SK-N-SH (cell line): ENCODE measurements at regions not wholly inside any gene's neighbourhood (a gene's known extent, or its start where the extent isn't known, plus 50 kb on each side); places are given as distances from the start of the nearest gene placed in this dataset.

ENCODE experiments used
- CTCF ChIA-PET: fragments of 300-600, 350-600 bp; formaldehyde crosslinking; extraction: SDS; loops from one replicate; lab custom pipeline; 2021; lab: Yijun Ruan, JAX
- POLR2A ChIA-PET: fragments of 350-600 bp; sonication (Branson Sonifier 250); formaldehyde crosslinking; extraction: SDS; loops from one replicate; lab custom pipeline; 2020; ENCODE audit warnings: antibody characterized with exemption, inconsistent platforms; lab: Yijun Ruan, JAX
- DNase-seq: peaks from one replicate; pipeline ENCODE4 v3.0.0; 2012
- H2AFZ ChIP-seq: fragments of 200-600 bp; sonication (generic); 2 replicates; pipeline ENCODE4 v1.8.1; 2016; ENCODE audit warnings: antibody characterized with exemption, mild to moderate bottlenecking, low read depth
- H3F3A ChIP-seq: fragments of 200-600 bp; sonication (generic); replicated peaks from 2 replicates; pipeline ENCODE3; 2016; ENCODE audit warnings: antibody characterized with exemption, mild to moderate bottlenecking; ENCODE audit not compliant: insufficient read depth
- H3K27ac ChIP-seq, 2 experiments: fragments of 200-500 bp in 1 of 2; fragments of 200-600 bp in 1 of 2; sonication (Bioruptor generic) in 1 of 2; sonication (generic), shearing (Covaris generic) in 1 of 2; 2 replicates each; pipeline versions ENCODE4 v1.5.1 to v1.6.1; 2014 to 2016; ENCODE audit warnings: low read depth in 2 of 2, inconsistent platforms in 1 of 2, low read length in 1 of 2, mild to moderate bottlenecking in 1 of 2, mixed read lengths in 1 of 2
- H3K27me3 ChIP-seq: fragments of 200-600 bp; sonication (generic), shearing (Covaris generic); 2 replicates; pipeline ENCODE4 v1.6.1; 2016; ENCODE audit warnings: mixed run types; ENCODE audit not compliant: insufficient read depth
- H3K36me3 ChIP-seq, 2 experiments: fragments of 200-500 bp in 1 of 2; fragments of 200-600 bp in 1 of 2; sonication (Bioruptor generic) in 1 of 2; sonication (generic) in 1 of 2; replicated peaks in 1 of 2; 2 replicates each; pipeline versions ENCODE3 to v1.5.1; 2014 to 2016; ENCODE audit warnings: low read length in 1 of 2, mild to moderate bottlenecking in 1 of 2; ENCODE audit not compliant: insufficient read depth in 2 of 2, control insufficient read depth in 1 of 2
- H3K4me1 ChIP-seq, 2 experiments: fragments of 200-500 bp in 1 of 2; fragments of 200-600 bp in 1 of 2; sonication (Bioruptor generic) in 1 of 2; sonication (generic), shearing (Covaris generic) in 1 of 2; 2 replicates each; pipeline versions ENCODE4 v1.5.1 to v1.6.1; 2014 to 2016; ENCODE audit warnings: low read depth in 1 of 2, low read length in 1 of 2, mixed run types in 1 of 2; ENCODE audit not compliant: insufficient read depth in 2 of 2, control insufficient read depth in 1 of 2
- H3K4me2 ChIP-seq: fragments of 200-600 bp; sonication (generic), shearing (Covaris generic); 2 replicates; pipeline ENCODE4 v1.6.1; 2017; ENCODE audit warnings: mixed run types
- H3K4me3 ChIP-seq, 2 experiments: fragments of 200-500 bp in 1 of 2; fragments of 200-600 bp in 1 of 2; sonication (Bioruptor generic) in 1 of 2; sonication (generic), shearing (Covaris generic) in 1 of 2; 2 replicates each; pipeline versions ENCODE4 v1.5.1 to v1.8.1; 2014 to 2016; ENCODE audit warnings: low read depth in 2 of 2, inconsistent platforms in 1 of 2, low read length in 1 of 2, mild to moderate bottlenecking in 1 of 2, mixed read lengths in 1 of 2, moderate library complexity in 1 of 2
- H3K79me2 ChIP-seq: fragments of 200-600 bp; sonication (generic); 2 replicates; pipeline ENCODE4 v1.8.1; 2017; ENCODE audit warnings: mild to moderate bottlenecking; ENCODE audit not compliant: insufficient read depth
- H3K9ac ChIP-seq: fragments of 200-600 bp; sonication (generic); 2 replicates; pipeline ENCODE4 v1.6.1; 2017; ENCODE audit warnings: mixed run types
- H3K9me2 ChIP-seq: fragments of 200-600 bp; sonication (generic); 2 replicates; pipeline ENCODE4 v1.6.1; 2017; ENCODE audit warnings: mixed run types
- H3K9me3 ChIP-seq: fragments of 200-600 bp; sonication (generic); 2 replicates; pipeline ENCODE4 v1.6.1; 2017; ENCODE audit warnings: mixed run types, mild to moderate bottlenecking, moderate library complexity
- H4K20me1 ChIP-seq: fragments of 200-600 bp; sonication (generic); 2 replicates; pipeline ENCODE4 v1.6.1; 2017; ENCODE audit warnings: mild to moderate bottlenecking, mixed run types; ENCODE audit not compliant: insufficient read depth
- ELF1 ChIP-seq: IDR thresholded peaks from 2 replicates; pipeline ENCODE4 v1.4.0; 2012
- EP300 ChIP-seq, 2 experiments: IDR thresholded peaks; 2 replicates each; pipeline versions ENCODE4 v1.4.0 to v1.6.1; 2012; ENCODE audit warnings: borderline replicate concordance in 1 of 2, low read depth in 1 of 2, low read length in 1 of 2
- FOSL2 ChIP-seq: IDR thresholded peaks from 2 replicates; pipeline ENCODE4 v1.4.0; 2012; ENCODE audit warnings: low read depth, mild to moderate bottlenecking, moderate library complexity, borderline replicate concordance
- FOXM1 ChIP-seq: IDR thresholded peaks from 2 replicates; pipeline ENCODE4 v1.4.0; 2012; ENCODE audit warnings: low read depth, mild to moderate bottlenecking
- JUND ChIP-seq: IDR thresholded peaks from 2 replicates; pipeline ENCODE4 v1.4.0; 2012
- MAX ChIP-seq: IDR thresholded peaks from 2 replicates; pipeline ENCODE4 v1.4.0; 2012; ENCODE audit warnings: low read depth
- MEF2A ChIP-seq: IDR thresholded peaks from 2 replicates; pipeline ENCODE4 v1.4.0; 2012; ENCODE audit warnings: low read depth, borderline replicate concordance
- NRF1 ChIP-seq: IDR thresholded peaks from 2 replicates; pipeline ENCODE4 v1.6.1; 2012; ENCODE audit warnings: low read depth, mild to moderate bottlenecking, low read length
- RCOR1 ChIP-seq: fragments of 150-350 bp; IDR thresholded peaks from 2 replicates; pipeline ENCODE4 v1.6.1; 2017; ENCODE audit warnings: antibody characterized with exemption, low read length
- REST ChIP-seq: IDR thresholded peaks from 2 replicates; pipeline ENCODE4 v1.6.1; 2012; ENCODE audit warnings: mild to moderate bottlenecking, low read depth, low read length, moderate library complexity
- RFX5 ChIP-seq: IDR thresholded peaks from 2 replicates; pipeline ENCODE4 v1.6.1; 2012; ENCODE audit warnings: mild to moderate bottlenecking, improper control_type of control experiment, low read length
- RXRA ChIP-seq: IDR thresholded peaks from 2 replicates; pipeline ENCODE4 v1.4.0; 2012; ENCODE audit warnings: low read depth, mild to moderate bottlenecking, borderline replicate concordance
- SIN3A ChIP-seq: IDR thresholded peaks from 2 replicates; pipeline ENCODE4 v1.6.1; 2012; ENCODE audit warnings: low read depth, mild to moderate bottlenecking, low read length, moderate library complexity, borderline replicate concordance
- TCF12 ChIP-seq: IDR thresholded peaks from 2 replicates; pipeline ENCODE4 v1.4.0; 2012
- USF1 ChIP-seq: IDR thresholded peaks from 2 replicates; pipeline ENCODE4 v1.4.0; 2012; ENCODE audit warnings: low read depth, borderline replicate concordance
- USF2 ChIP-seq: fragments of 150-350 bp; IDR thresholded peaks from 2 replicates; pipeline ENCODE4 v1.6.1; 2017; ENCODE audit warnings: antibody characterized with exemption, low read length, low read depth, borderline replicate concordance
- YY1 ChIP-seq: IDR thresholded peaks from 2 replicates; pipeline ENCODE4 v1.4.0; 2012; ENCODE audit warnings: low read depth, mild to moderate bottlenecking
- ZBTB33 ChIP-seq: IDR thresholded peaks from 2 replicates; pipeline ENCODE4 v1.4.0; 2012; ENCODE audit warnings: low read depth, borderline replicate concordance
- WGBS: methylation state at CpG from one replicate; pipeline ENCODE4 v1.1.6; 2017; ENCODE audit warnings: low lambda C conversion rate; 5-methylcytosine and 5-hydroxymethylcytosine counted together

- no peak overlapping the region for H3K27ac ChIP-seq
- H3K9me2 ChIP-seq, result no peaks in the 10 kb centered on the region
- H2AFZ ChIP-seq, result no peak overlapping the region
- no peak for TF ChIP-seq FOSL2
- no peak for TF ChIP-seq RFX5
- no peak for TF ChIP-seq YY1
- no peak for TF ChIP-seq ZBTB33
- TF ChIP-seq MEF2A, result no peak
- TF ChIP-seq ELF1, result no peak
- no peak for TF ChIP-seq RXRA
- TF ChIP-seq EP300 (IDR thresholded peaks at IDR 0.05; ENCODE audit: borderline replicate concordance in 1 of 2, low read depth in 1 of 2, low read length in 1 of 2), result no peak
- no peaks in the 10 kb centered on the region for H3K27me3 ChIP-seq
- no peak overlapping the region for H3K9ac ChIP-seq
- no peaks in the 10 kb centered on the region for H3F3A ChIP-seq
- ChIA-PET CTCF (no interaction called here), POLR2A (no interaction called here)
- H3K9me3 ChIP-seq, result no peaks in the 10 kb centered on the region
- 43% methylated on average over 5 of the region's 5 CpGs for WGBS
- no peak overlapping the region for H3K4me3 ChIP-seq
- no peaks in the 10 kb centered on the region for H3K79me2 ChIP-seq
- no peaks in the 10 kb centered on the region for H3K4me1 ChIP-seq
- no peak overlapping the region for H3K4me2 ChIP-seq
- H3K36me3 ChIP-seq, result no peaks in the 10 kb centered on the region
- no peak for DNase-seq
- H4K20me1 ChIP-seq, result no peaks in the 10 kb centered on the region
Observed at GRCh38 chr9:81461196-81461595, 228.2 kb downstream of the TLE1 start.

- Histone ChIP-seq H3K27ac (no peak overlapping the region), H4K20me1 (no peaks in the 10 kb centered on the region), H3K4me2 (no peak overlapping the region), H3K9ac (no peak overlapping the region)
- TF ChIP-seq USF2 (no peak), TCF12 (no peak), NRF1 (no peak), REST (no peak), ELF1 (no peak), USF1 (no peak), MAX (no peak), RCOR1 (no peak), SIN3A (no peak), JUND (no peak), FOXM1 (no peak)
- TF ChIP-seq, all 33 proteins: peak for 0
- H2AFZ ChIP-seq, result no peak overlapping the region
- CTCF ChIA-PET, result no interaction called here
- no peaks in the 10 kb centered on the region for H3K36me3 ChIP-seq
- H3K79me2 ChIP-seq, result no peaks in the 10 kb centered on the region
- 21% methylated on average over 1 of the region's 1 CpG for WGBS
- H3K9me2 ChIP-seq, result no peaks in the 10 kb centered on the region
- no peaks in the 10 kb centered on the region for H3K4me1 ChIP-seq
- no peaks in the 10 kb centered on the region for H3F3A ChIP-seq
- no peak for DNase-seq
- POLR2A ChIA-PET, result no interaction called here
- no peak overlapping the region for H3K4me3 ChIP-seq
- no peaks in the 10 kb centered on the region for H3K9me3 ChIP-seq
- H3K27me3 ChIP-seq, result no peaks in the 10 kb centered on the region
Observed at GRCh38 chr9:81460693-81461092, 228.7 kb downstream of the TLE1 start.
